ENCODE measurements at regions not wholly inside any gene's neighbourhood (a gene's known extent, or its start where the extent isn't known, plus 50 kb on each side); places are given as distances from the start of the nearest gene placed in this dataset.

- Histone ChIP-seq H3K4me3 (ENCODE audit: low read depth in 1 of 2, low read length in 1 of 2) (no peak overlapping the region), H3K4me1 (ENCODE audit: control insufficient read depth in 1 of 2, insufficient read depth in 1 of 2, low read depth in 1 of 2, low read length in 1 of 2) (no peaks in the 10 kb centered on the region), H3K9me3 (no peaks in the 10 kb centered on the region), H3K27me3 (no peaks in the 10 kb centered on the region), H3K36me3 (no peaks in the 10 kb centered on the region), H3K27ac (no peak overlapping the region)
- TF ChIP-seq CTCF (IDR thresholded peaks at IDR 0.05): no peak
Observed at GRCh38 chr1:4322881-4323280, 331.5 kb upstream of the AJAP1 start.

GRCh38 chr1:4323309-4323708, 331.1 kb upstream of the AJAP1 start:
- Histone ChIP-seq H3K27ac (no peak overlapping the region), H3K4me1 (ENCODE audit: control insufficient read depth in 1 of 2, insufficient read depth in 1 of 2, low read depth in 1 of 2, low read length in 1 of 2) (no peaks in the 10 kb centered on the region), H3K36me3 (no peaks in the 10 kb centered on the region), H3K4me3 (ENCODE audit: low read depth in 1 of 2, low read length in 1 of 2) (no peak overlapping the region), H3K9me3 (no peaks in the 10 kb centered on the region), H3K27me3 (no peaks in the 10 kb centered on the region)
- no peak for TF ChIP-seq CTCF (IDR thresholded peaks at IDR 0.05)

GRCh38 chr1:4324525-4324924, 329.9 kb upstream of the AJAP1 start:
- H3K27me3 ChIP-seq: no peaks in the 10 kb centered on the region
- H3K4me3 ChIP-seq (ENCODE audit: low read depth in 1 of 2, low read length in 1 of 2): no peak overlapping the region
- TF ChIP-seq CTCF (IDR thresholded peaks at IDR 0.05): no peak
- H3K27ac ChIP-seq: no peak overlapping the region
- no peaks in the 10 kb centered on the region for H3K4me1 ChIP-seq (ENCODE audit: control insufficient read depth in 1 of 2, insufficient read depth in 1 of 2, low read depth in 1 of 2, low read length in 1 of 2)
- no peaks in the 10 kb centered on the region for H3K36me3 ChIP-seq
- no peaks in the 10 kb centered on the region for H3K9me3 ChIP-seq

GRCh38 chr1:4327142-4327541, 327.3 kb upstream of the AJAP1 start:
- no peak overlapping the region for H3K27ac ChIP-seq
- TF ChIP-seq CTCF (IDR thresholded peaks at IDR 0.05): no peak
- H3K4me1 ChIP-seq (ENCODE audit: control insufficient read depth in 1 of 2, insufficient read depth in 1 of 2, low read depth in 1 of 2, low read length in 1 of 2): no peaks in the 10 kb centered on the region
- no peaks in the 10 kb centered on the region for H3K27me3 ChIP-seq
- no peaks in the 10 kb centered on the region for H3K9me3 ChIP-seq
- H3K4me3 ChIP-seq (ENCODE audit: low read depth in 1 of 2, low read length in 1 of 2): no peak overlapping the region
- H3K36me3 ChIP-seq: no peaks in the 10 kb centered on the region

GRCh38 chr1:4328402-4329071, 325.9 kb upstream of the AJAP1 start:
- H3K27ac ChIP-seq: no peak overlapping the region
- H3K36me3 ChIP-seq: no peaks in the 10 kb centered on the region
- no peak overlapping the region for H3K4me3 ChIP-seq (ENCODE audit: low read depth in 1 of 2, low read length in 1 of 2)
- no peaks in the 10 kb centered on the region for H3K9me3 ChIP-seq
- no peak for TF ChIP-seq CTCF (IDR thresholded peaks at IDR 0.05)
- H3K4me1 ChIP-seq (ENCODE audit: control insufficient read depth in 1 of 2, insufficient read depth in 1 of 2, low read depth in 1 of 2, low read length in 1 of 2): no peaks in the 10 kb centered on the region
- no peaks in the 10 kb centered on the region for H3K27me3 ChIP-seq

Measured in neutrophil (primary cell).